ENCODE measurements at regions not wholly inside any gene's neighbourhood (a gene's known extent, or its start where the extent isn't known, plus 50 kb on each side); places are given as distances from the start of the nearest gene placed in this dataset.

DNA sequence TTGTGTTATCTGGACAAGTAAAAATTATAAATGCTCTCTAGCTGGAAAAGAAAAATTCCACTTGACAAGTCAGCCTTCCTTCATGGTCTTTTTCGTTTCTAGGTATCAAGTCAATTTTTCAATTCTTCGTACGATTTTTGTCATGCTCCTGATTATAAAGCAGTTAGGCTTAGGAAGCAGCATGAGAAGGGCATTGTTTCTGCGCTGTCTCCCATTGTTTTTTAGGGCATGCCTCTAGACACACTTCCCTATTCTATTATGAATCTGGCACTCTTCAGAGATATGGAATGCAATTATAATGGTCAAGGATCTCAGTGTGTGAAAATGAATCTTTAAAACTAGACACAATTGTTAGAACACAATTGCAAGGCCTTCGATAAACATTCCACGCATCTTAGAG, 164.1 kb upstream of the FAT1 start:
- TF ChIP-seq, protein P1, sequence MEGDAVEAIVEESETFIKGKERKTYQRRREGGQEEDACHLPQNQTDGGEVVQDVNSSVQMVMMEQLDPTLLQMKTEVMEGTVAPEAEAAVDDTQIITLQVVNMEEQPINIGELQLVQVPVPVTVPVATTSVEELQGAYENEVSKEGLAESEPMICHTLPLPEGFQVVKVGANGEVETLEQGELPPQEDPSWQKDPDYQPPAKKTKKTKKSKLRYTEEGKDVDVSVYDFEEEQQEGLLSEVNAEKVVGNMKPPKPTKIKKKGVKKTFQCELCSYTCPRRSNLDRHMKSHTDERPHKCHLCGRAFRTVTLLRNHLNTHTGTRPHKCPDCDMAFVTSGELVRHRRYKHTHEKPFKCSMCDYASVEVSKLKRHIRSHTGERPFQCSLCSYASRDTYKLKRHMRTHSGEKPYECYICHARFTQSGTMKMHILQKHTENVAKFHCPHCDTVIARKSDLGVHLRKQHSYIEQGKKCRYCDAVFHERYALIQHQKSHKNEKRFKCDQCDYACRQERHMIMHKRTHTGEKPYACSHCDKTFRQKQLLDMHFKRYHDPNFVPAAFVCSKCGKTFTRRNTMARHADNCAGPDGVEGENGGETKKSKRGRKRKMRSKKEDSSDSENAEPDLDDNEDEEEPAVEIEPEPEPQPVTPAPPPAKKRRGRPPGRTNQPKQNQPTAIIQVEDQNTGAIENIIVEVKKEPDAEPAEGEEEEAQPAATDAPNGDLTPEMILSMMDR (tag by site-specific recombination; IDR thresholded peaks at IDR 0.05) = no peak
- TF ChIP-seq YY1 (tag by site-specific recombination; IDR thresholded peaks at IDR 0.05) (no peak), ZNF629 (tag by site-specific recombination; IDR thresholded peaks at IDR 0.05) (no peak), ZNF354C (tag by site-specific recombination; IDR thresholded peaks at IDR 0.05; ENCODE audit: borderline replicate concordance, low read depth) (no peak), ZNF501 (tag by site-specific recombination; IDR thresholded peaks at IDR 0.05) (no peak), ZNF248 (tag by site-specific recombination; IDR thresholded peaks at IDR 0.05) (no peak)
- TF ChIP-seq, protein P2, sequence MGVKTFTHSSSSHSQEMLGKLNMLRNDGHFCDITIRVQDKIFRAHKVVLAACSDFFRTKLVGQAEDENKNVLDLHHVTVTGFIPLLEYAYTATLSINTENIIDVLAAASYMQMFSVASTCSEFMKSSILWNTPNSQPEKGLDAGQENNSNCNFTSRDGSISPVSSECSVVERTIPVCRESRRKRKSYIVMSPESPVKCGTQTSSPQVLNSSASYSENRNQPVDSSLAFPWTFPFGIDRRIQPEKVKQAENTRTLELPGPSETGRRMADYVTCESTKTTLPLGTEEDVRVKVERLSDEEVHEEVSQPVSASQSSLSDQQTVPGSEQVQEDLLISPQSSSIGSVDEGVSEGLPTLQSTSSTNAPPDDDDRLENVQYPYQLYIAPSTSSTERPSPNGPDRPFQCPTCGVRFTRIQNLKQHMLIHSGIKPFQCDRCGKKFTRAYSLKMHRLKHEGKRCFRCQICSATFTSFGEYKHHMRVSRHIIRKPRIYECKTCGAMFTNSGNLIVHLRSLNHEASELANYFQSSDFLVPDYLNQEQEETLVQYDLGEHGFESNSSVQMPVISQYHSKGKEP (tag by site-specific recombination; IDR thresholded peaks at IDR 0.05) = no peak
- TF ChIP-seq, protein P3, sequence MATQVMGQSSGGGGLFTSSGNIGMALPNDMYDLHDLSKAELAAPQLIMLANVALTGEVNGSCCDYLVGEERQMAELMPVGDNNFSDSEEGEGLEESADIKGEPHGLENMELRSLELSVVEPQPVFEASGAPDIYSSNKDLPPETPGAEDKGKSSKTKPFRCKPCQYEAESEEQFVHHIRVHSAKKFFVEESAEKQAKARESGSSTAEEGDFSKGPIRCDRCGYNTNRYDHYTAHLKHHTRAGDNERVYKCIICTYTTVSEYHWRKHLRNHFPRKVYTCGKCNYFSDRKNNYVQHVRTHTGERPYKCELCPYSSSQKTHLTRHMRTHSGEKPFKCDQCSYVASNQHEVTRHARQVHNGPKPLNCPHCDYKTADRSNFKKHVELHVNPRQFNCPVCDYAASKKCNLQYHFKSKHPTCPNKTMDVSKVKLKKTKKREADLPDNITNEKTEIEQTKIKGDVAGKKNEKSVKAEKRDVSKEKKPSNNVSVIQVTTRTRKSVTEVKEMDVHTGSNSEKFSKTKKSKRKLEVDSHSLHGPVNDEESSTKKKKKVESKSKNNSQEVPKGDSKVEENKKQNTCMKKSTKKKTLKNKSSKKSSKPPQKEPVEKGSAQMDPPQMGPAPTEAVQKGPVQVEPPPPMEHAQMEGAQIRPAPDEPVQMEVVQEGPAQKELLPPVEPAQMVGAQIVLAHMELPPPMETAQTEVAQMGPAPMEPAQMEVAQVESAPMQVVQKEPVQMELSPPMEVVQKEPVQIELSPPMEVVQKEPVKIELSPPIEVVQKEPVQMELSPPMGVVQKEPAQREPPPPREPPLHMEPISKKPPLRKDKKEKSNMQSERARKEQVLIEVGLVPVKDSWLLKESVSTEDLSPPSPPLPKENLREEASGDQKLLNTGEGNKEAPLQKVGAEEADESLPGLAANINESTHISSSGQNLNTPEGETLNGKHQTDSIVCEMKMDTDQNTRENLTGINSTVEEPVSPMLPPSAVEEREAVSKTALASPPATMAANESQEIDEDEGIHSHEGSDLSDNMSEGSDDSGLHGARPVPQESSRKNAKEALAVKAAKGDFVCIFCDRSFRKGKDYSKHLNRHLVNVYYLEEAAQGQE (tag by site-specific recombination; IDR thresholded peaks at IDR 0.05) = no peak

Data from HEK293 (cell line).